Limb (tissue), 2 donors: ENCODE measurements at regions not wholly inside any gene's neighbourhood (a gene's known extent, or its start where the extent isn't known, plus 50 kb on each side); places are given as distances from the start of the nearest gene placed in this dataset.

Experiments
- DNase-seq, 2 donors: peaks; one replicate each; pipeline ENCODE4 v3.0.0-alpha.2; 2016; ENCODE audit errors: extremely low spot score in 2 of 2

GRCh38 chrX:106499473-106499872 lies 112.3 kb upstream of the RADX start:
- DNase-seq, result no peak

DNA sequence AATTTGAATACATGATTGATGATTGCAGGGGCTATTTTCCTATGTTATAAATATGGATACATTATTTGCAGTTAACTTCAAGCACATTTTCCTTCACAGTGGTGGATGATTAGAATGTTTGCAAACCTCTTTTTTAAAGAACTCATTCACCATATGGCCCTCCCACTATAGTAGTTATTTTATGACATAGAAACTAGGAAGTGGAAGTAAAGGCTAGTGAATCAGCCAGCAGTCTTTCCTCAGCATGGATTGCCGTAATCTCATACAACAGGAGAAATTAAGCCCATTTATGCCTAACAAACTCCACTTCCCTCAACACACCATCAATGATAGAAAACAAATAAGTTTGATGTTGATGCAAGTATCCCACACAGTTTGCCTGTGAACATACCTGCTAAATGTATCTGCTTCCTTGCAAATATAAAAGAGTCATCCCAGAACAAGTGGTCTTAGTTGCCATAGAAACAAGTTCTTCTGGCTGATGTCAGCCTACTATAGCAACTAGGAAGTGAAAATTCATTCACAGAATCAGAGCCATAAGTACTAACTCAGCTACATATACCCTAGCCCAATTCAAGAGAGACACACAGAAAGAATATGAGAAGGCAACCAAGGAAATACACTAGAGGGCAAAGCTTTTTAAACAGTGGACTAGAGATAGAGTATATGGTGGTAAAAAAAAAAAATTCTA lies 100.9 kb upstream of the RADX start:
- no peak for DNase-seq
